Keratinocyte (primary cell): ENCODE measurements at regions not wholly inside any gene's neighbourhood (a gene's known extent, or its start where the extent isn't known, plus 50 kb on each side); places are given as distances from the start of the nearest gene placed in this dataset.

Experiments
- DNase-seq: peaks from one replicate; pipeline ENCODE4 v3.0.0-alpha.2; 2011; ENCODE audit warnings: low read depth, missing footprints, low spot score
- FAIRE-seq: peaks from 2 replicates; lab custom pipeline; 2011; peaks lifted over from hg19 to GRCh38; lab: Jason Lieb, UNC
- H2AFZ ChIP-seq: 2 replicates; pipeline ENCODE4 v1.6.0; 2012; ENCODE audit warnings: low read length, control low read depth, inconsistent platforms; ENCODE audit not compliant: control insufficient read depth
- H3K27ac ChIP-seq: 2 replicates; pipeline ENCODE4 v1.5.1; 2011; ENCODE audit warnings: low read length; ENCODE audit not compliant: control insufficient read depth, insufficient read depth
- H3K27me3 ChIP-seq: 3 replicates; pipeline ENCODE4 v1.6.0; 2011; ENCODE audit warnings: low read length; ENCODE audit not compliant: control insufficient read depth, insufficient read depth; ENCODE audit errors: extremely low read depth
- H3K36me3 ChIP-seq, 2 experiments: 2 replicates in 1 of 2; 3 replicates in 1 of 2; pipeline ENCODE4 v1.5.1; 2011; ENCODE audit warnings: low read length in 2 of 2, mild to moderate bottlenecking in 1 of 2; ENCODE audit not compliant: control insufficient read depth in 2 of 2, insufficient read depth in 2 of 2; ENCODE audit errors: extremely low read depth in 1 of 2
- H3K4me1 ChIP-seq: 3 replicates; pipeline ENCODE4 v1.5.1; 2011; ENCODE audit warnings: low read length; ENCODE audit not compliant: control insufficient read depth, insufficient read depth; ENCODE audit errors: extremely low read depth
- H3K4me2 ChIP-seq: 3 replicates; pipeline ENCODE4 v1.6.0; 2011; ENCODE audit warnings: low read depth, low read length; ENCODE audit not compliant: control insufficient read depth, insufficient read depth; ENCODE audit errors: extremely low read depth
- H3K4me3 ChIP-seq, 3 experiments: fragments of 200-600 bp in 1 of 3; sonication (generic) in 1 of 3; 2 replicates in 2 of 3; 3 replicates in 1 of 3; pipeline ENCODE4 v1.5.1; 2011 to 2016; ENCODE audit warnings: low read length in 3 of 3, mild to moderate bottlenecking in 3 of 3, control low read depth in 2 of 3, inconsistent platforms in 1 of 3, low read depth in 1 of 3, mixed read lengths in 1 of 3, mixed run types in 1 of 3, moderate library complexity in 1 of 3; ENCODE audit not compliant: control insufficient read depth in 2 of 3, insufficient read depth in 2 of 3; ENCODE audit errors: extremely low read depth in 1 of 3
- H3K79me2 ChIP-seq: 2 replicates; pipeline ENCODE4 v1.6.0; 2012; ENCODE audit warnings: low read length; ENCODE audit not compliant: control insufficient read depth, insufficient read depth
- H3K9ac ChIP-seq: 3 replicates; pipeline ENCODE4 v1.6.0; 2011; ENCODE audit warnings: low read length; ENCODE audit not compliant: control insufficient read depth, insufficient read depth; ENCODE audit errors: extremely low read depth
- H3K9me1 ChIP-seq: 3 replicates; pipeline ENCODE4 v1.6.0; 2011; ENCODE audit warnings: low read length; ENCODE audit not compliant: control insufficient read depth, insufficient read depth; ENCODE audit errors: extremely low read depth
- H3K9me3 ChIP-seq: 2 replicates; pipeline ENCODE4 v1.5.1; 2012; ENCODE audit warnings: low read depth, low read length; ENCODE audit not compliant: control insufficient read depth
- H4K20me1 ChIP-seq: 3 replicates; pipeline ENCODE4 v1.6.0; 2011; ENCODE audit warnings: low read length; ENCODE audit not compliant: control insufficient read depth, insufficient read depth; ENCODE audit errors: extremely low read depth
- EZH2 ChIP-seq: IDR thresholded peaks from one replicate; pipeline ENCODE4 v1.6.1; 2012; ENCODE audit warnings: inconsistent platforms, mild to moderate bottlenecking, low read length, moderate library complexity
- dilution Hi-C: fragments of 300-500 bp; cut with MboI; formaldehyde crosslinking; loops from one replicate; pipeline ENCODE4 v1.7.0; 2020; ENCODE audit warnings: low sequenced_read_pairs; ENCODE audit not compliant: extremely low pct_ligation_motif_present
- TF ChIP-seq, protein P1 (sequence below), 3 experiments: IDR thresholded peaks in 1 of 3; conservative IDR thresholded peaks in 1 of 3; optimal IDR thresholded peaks in 1 of 3; 2 replicates in 2 of 3; 3 replicates in 1 of 3; pipeline versions ENCODE3 to v1.5.1; 2011; ENCODE audit warnings: low read length in 3 of 3, mild to moderate bottlenecking in 3 of 3, moderate library complexity in 2 of 3, control low read depth in 1 of 3, inconsistent platforms in 1 of 3; ENCODE audit not compliant: insufficient read depth in 2 of 3; ENCODE audit errors: extremely low read depth in 1 of 3

DNA sequence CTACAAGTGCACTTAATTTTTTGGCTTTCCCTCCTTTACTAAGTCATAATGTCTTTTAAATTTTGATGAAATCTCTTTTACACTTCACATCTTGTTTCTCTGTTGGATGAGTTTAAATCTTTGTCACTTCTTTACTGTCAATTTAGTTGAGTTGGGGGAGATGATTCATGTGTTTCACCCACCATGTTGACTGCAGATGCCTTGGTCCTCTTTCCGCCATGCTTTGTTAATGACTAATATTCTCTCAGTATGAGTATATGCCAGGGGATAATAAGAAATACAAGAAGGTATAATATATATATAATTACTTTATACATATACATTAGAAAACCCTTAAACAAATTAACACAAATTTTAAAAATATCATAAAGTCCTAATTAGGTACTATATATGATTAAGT lies 149.7 kb upstream of the SPRED1 start:
- no peaks in the 10 kb centered on the region for H3K9me1 ChIP-seq
- no peak for TF ChIP-seq EZH2
- TF ChIP-seq, protein P1, sequence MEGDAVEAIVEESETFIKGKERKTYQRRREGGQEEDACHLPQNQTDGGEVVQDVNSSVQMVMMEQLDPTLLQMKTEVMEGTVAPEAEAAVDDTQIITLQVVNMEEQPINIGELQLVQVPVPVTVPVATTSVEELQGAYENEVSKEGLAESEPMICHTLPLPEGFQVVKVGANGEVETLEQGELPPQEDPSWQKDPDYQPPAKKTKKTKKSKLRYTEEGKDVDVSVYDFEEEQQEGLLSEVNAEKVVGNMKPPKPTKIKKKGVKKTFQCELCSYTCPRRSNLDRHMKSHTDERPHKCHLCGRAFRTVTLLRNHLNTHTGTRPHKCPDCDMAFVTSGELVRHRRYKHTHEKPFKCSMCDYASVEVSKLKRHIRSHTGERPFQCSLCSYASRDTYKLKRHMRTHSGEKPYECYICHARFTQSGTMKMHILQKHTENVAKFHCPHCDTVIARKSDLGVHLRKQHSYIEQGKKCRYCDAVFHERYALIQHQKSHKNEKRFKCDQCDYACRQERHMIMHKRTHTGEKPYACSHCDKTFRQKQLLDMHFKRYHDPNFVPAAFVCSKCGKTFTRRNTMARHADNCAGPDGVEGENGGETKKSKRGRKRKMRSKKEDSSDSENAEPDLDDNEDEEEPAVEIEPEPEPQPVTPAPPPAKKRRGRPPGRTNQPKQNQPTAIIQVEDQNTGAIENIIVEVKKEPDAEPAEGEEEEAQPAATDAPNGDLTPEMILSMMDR (optimal IDR thresholded peaks at IDR 0.05 in 1 of 3, IDR thresholded peaks at IDR 0.05 in 1 of 3, conservative IDR thresholded peaks at IDR 0.05 in 1 of 3; ENCODE audit: extremely low read depth in 1 of 3, insufficient read depth in 2 of 3, low read length in 3 of 3), result no peak
- no peaks in the 10 kb centered on the region for H3K27me3 ChIP-seq
- no peaks in the 10 kb centered on the region for H3K9me3 ChIP-seq
- no peaks in the 10 kb centered on the region for H4K20me1 ChIP-seq
- no peak overlapping the region for H3K4me3 ChIP-seq
- no peaks in the 10 kb centered on the region for H3K4me1 ChIP-seq
- no peaks in the 10 kb centered on the region for H3K79me2 ChIP-seq
- no peaks in the 10 kb centered on the region for H3K36me3 ChIP-seq
- H3K4me2 ChIP-seq, result no peak overlapping the region
- dilution Hi-C loops, result no loop called here
- no peak overlapping the region for H2AFZ ChIP-seq
- H3K27ac ChIP-seq, result no peak overlapping the region
- FAIRE-seq (no peak), DNase-seq (no peak)
- H3K9ac ChIP-seq, result no peak overlapping the region

DNA sequence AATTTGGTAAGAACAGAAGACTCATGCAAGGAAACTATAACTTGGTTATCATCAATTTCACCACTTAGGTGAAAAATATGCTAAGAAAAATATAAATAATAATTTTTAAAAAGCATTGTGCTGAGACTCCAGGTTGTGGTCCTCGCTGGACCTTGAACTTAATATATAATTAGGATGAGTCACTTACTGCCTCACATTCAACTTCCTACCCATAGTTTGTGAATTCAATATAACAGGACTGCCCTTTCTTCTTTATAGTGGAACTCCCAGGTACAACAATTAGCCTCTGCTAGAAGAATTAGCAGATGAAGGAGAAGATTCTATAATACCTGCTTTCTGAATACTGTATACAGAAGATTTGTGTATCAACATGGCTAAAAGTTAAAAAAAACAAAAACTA lies 149.1 kb upstream of the SPRED1 start:
- Histone ChIP-seq H3K27me3 (no peaks in the 10 kb centered on the region), H4K20me1 (no peaks in the 10 kb centered on the region)

More for the DNA sequence above, 149.1 kb upstream of the SPRED1 start:
- Histone ChIP-seq H3K36me3 (no peaks in the 10 kb centered on the region), H3K27ac (no peak overlapping the region), H3K4me3 (no peak overlapping the region), H2AFZ (no peak overlapping the region), H3K9ac (no peak overlapping the region), H3K79me2 (no peaks in the 10 kb centered on the region), H3K4me1 (no peaks in the 10 kb centered on the region), H3K9me3 (no peaks in the 10 kb centered on the region), H3K4me2 (no peak overlapping the region), H3K9me1 (no peaks in the 10 kb centered on the region)
- TF ChIP-seq, protein P1 (optimal IDR thresholded peaks at IDR 0.05 in 1 of 3, IDR thresholded peaks at IDR 0.05 in 1 of 3, conservative IDR thresholded peaks at IDR 0.05 in 1 of 3; ENCODE audit: extremely low read depth in 1 of 3, insufficient read depth in 2 of 3, low read length in 3 of 3), result no peak
- TF ChIP-seq EZH2, result no peak
- no peak for DNase-seq
- FAIRE-seq, result no peak
- dilution Hi-C loops, result no loop called here
